T-helper 1 cell treated with Interleukin-12 subunit alpha and Interleukin-12 subunit beta and Interleukin-4 antibody, amounts not matched to agents 30 μg/mL and 1 μg/mL, for 36 hours (primary cell): ENCODE measurements at regions not wholly inside any gene's neighbourhood (a gene's known extent, or its start where the extent isn't known, plus 50 kb on each side); places are given as distances from the start of the nearest gene placed in this dataset.

ENCODE experiments used
- H3K27ac Mint-ChIP-seq: one replicate; pipeline ENCODE4 v1.8.0; 2021; ENCODE audit warnings: mild to moderate bottlenecking, mixed read lengths
- H3K27me3 Mint-ChIP-seq: one replicate; pipeline ENCODE4 v1.8.0; 2021; ENCODE audit warnings: low read depth, mixed read lengths
- H3K36me3 Mint-ChIP-seq: one replicate; pipeline ENCODE4 v1.8.0; 2021; ENCODE audit warnings: low read depth, mixed read lengths
- H3K4me1 Mint-ChIP-seq: one replicate; pipeline ENCODE4 v1.8.0; 2021; ENCODE audit warnings: low read depth, mixed read lengths
- H3K4me3 Mint-ChIP-seq: one replicate; pipeline ENCODE4 v1.8.0; 2021; ENCODE audit warnings: mild to moderate bottlenecking, moderate library complexity, mixed read lengths
- H3K9me3 Mint-ChIP-seq: one replicate; pipeline ENCODE4 v1.8.0; 2021; ENCODE audit warnings: mixed read lengths

- no peaks in the 10 kb centered on the region for H3K4me1 Mint-ChIP-seq
- no peak overlapping the region for H3K27ac Mint-ChIP-seq
- H3K9me3 Mint-ChIP-seq: no peaks in the 10 kb centered on the region
- no peaks in the 10 kb centered on the region for H3K36me3 Mint-ChIP-seq
- H3K27me3 Mint-ChIP-seq: peaks cover 13% of the 10 kb centered on the region
- H3K4me3 Mint-ChIP-seq: no peak overlapping the region
These were observed 74.6 kb downstream of the TMEM100 start for GRCh38 chr17:55648086-55648485.

GRCh38 chr17:55645361-55645760 lies 77.3 kb downstream of the TMEM100 start:
- H3K36me3 Mint-ChIP-seq: no peaks in the 10 kb centered on the region
- H3K9me3 Mint-ChIP-seq: no peaks in the 10 kb centered on the region
- H3K4me1 Mint-ChIP-seq: no peaks in the 10 kb centered on the region
- no peak overlapping the region for H3K27ac Mint-ChIP-seq
- peaks cover 11% of the 10 kb centered on the region for H3K27me3 Mint-ChIP-seq
- no peak overlapping the region for H3K4me3 Mint-ChIP-seq

- no peak overlapping the region for H3K4me3 Mint-ChIP-seq
- H3K27ac Mint-ChIP-seq: no peak overlapping the region
- H3K4me1 Mint-ChIP-seq: no peaks in the 10 kb centered on the region
- peaks cover 8% of the 10 kb centered on the region for H3K27me3 Mint-ChIP-seq
- H3K9me3 Mint-ChIP-seq: no peaks in the 10 kb centered on the region
- no peaks in the 10 kb centered on the region for H3K36me3 Mint-ChIP-seq
These were observed 78.3 kb downstream of the TMEM100 start for GRCh38 chr17:55644346-55644745.

- Mint-ChIP-seq H3K9me3 (no peaks in the 10 kb centered on the region), H3K27ac (no peak overlapping the region), H3K4me3 (no peak overlapping the region), H3K36me3 (no peaks in the 10 kb centered on the region), H3K4me1 (no peaks in the 10 kb centered on the region), H3K27me3 (peaks cover 4% of the 10 kb centered on the region)
These were observed 79.9 kb downstream of the TMEM100 start for GRCh38 chr17:55642741-55643140.

GRCh38 chr17:55641676-55642081 lies 81.0 kb downstream of the TMEM100 start:
- H3K9me3 Mint-ChIP-seq: no peaks in the 10 kb centered on the region
- H3K4me1 Mint-ChIP-seq: no peaks in the 10 kb centered on the region
- H3K4me3 Mint-ChIP-seq: no peak overlapping the region
- H3K27me3 Mint-ChIP-seq: peaks cover 3% of the 10 kb centered on the region
- no peaks in the 10 kb centered on the region for H3K36me3 Mint-ChIP-seq
- no peak overlapping the region for H3K27ac Mint-ChIP-seq

- Mint-ChIP-seq H3K4me1 (peaks cover 4% of the 10 kb centered on the region), H3K27ac (no peak overlapping the region), H3K4me3 (no peak overlapping the region), H3K9me3 (no peaks in the 10 kb centered on the region), H3K36me3 (no peaks in the 10 kb centered on the region), H3K27me3 (peaks cover 4% of the 10 kb centered on the region)
These were observed 83.6 kb downstream of the TMEM100 start for GRCh38 chr17:55639096-55639495.

GRCh38 chr17:55635253-55635914 lies 87.3 kb downstream of the TMEM100 start:
- Mint-ChIP-seq H3K36me3 (no peaks in the 10 kb centered on the region), H3K4me1 (peaks cover 4% of the 10 kb centered on the region), H3K9me3 (no peaks in the 10 kb centered on the region), H3K4me3 (no peak overlapping the region), H3K27me3 (peaks cover 4% of the 10 kb centered on the region), H3K27ac (no peak overlapping the region)

- H3K27me3 Mint-ChIP-seq: peaks cover 7% of the 10 kb centered on the region
- H3K4me1 Mint-ChIP-seq: peaks cover 4% of the 10 kb centered on the region
- H3K36me3 Mint-ChIP-seq: no peaks in the 10 kb centered on the region
- no peaks in the 10 kb centered on the region for H3K9me3 Mint-ChIP-seq
- no peak overlapping the region for H3K27ac Mint-ChIP-seq
- no peak overlapping the region for H3K4me3 Mint-ChIP-seq
These were observed 88.0 kb downstream of the TMEM100 start for GRCh38 chr17:55634702-55635101.

GRCh38 chr17:55632893-55633292 lies 89.8 kb downstream of the TMEM100 start:
- Mint-ChIP-seq H3K4me3 (no peak overlapping the region), H3K9me3 (no peaks in the 10 kb centered on the region), H3K4me1 (peaks cover 4% of the 10 kb centered on the region), H3K27ac (no peak overlapping the region), H3K27me3 (peaks cover 9% of the 10 kb centered on the region), H3K36me3 (no peaks in the 10 kb centered on the region)

GRCh38 chr17:55632236-55632635 lies 90.4 kb downstream of the TMEM100 start:
- no peak overlapping the region for H3K27ac Mint-ChIP-seq
- H3K4me1 Mint-ChIP-seq: peaks cover 4% of the 10 kb centered on the region
- H3K27me3 Mint-ChIP-seq: peaks cover 9% of the 10 kb centered on the region
- no peaks in the 10 kb centered on the region for H3K9me3 Mint-ChIP-seq
- H3K36me3 Mint-ChIP-seq: no peaks in the 10 kb centered on the region
- no peak overlapping the region for H3K4me3 Mint-ChIP-seq

GRCh38 chr17:55629995-55630394 lies 92.7 kb downstream of the TMEM100 start:
- Mint-ChIP-seq H3K4me1 (peaks cover 6% of the 10 kb centered on the region), H3K9me3 (no peaks in the 10 kb centered on the region), H3K36me3 (no peaks in the 10 kb centered on the region), H3K27ac (no peak overlapping the region), H3K4me3 (no peak overlapping the region), H3K27me3 (peaks cover 9% of the 10 kb centered on the region)

- H3K4me3 Mint-ChIP-seq: peak overlapping the region; percentile 41
- H3K27ac Mint-ChIP-seq: no peak overlapping the region
- H3K27me3 Mint-ChIP-seq: peaks cover 28% of the 10 kb centered on the region
- peaks cover 9% of the 10 kb centered on the region for H3K4me1 Mint-ChIP-seq
- no peaks in the 10 kb centered on the region for H3K9me3 Mint-ChIP-seq
- H3K36me3 Mint-ChIP-seq: no peaks in the 10 kb centered on the region
These were observed 97.1 kb downstream of the TMEM100 start for GRCh38 chr17:55625521-55625920.

GRCh38 chr17:55624772-55625433 lies 97.8 kb downstream of the TMEM100 start:
- Mint-ChIP-seq H3K27ac (no peak overlapping the region), H3K27me3 (peaks cover 28% of the 10 kb centered on the region), H3K4me3 (peak overlapping the region; percentile 41), H3K36me3 (no peaks in the 10 kb centered on the region), H3K9me3 (no peaks in the 10 kb centered on the region), H3K4me1 (peaks cover 9% of the 10 kb centered on the region)

GRCh38 chr17:55622547-55622946 lies 100.1 kb downstream of the TMEM100 start:
- no peak overlapping the region for H3K27ac Mint-ChIP-seq
- no peaks in the 10 kb centered on the region for H3K36me3 Mint-ChIP-seq
- peaks cover 9% of the 10 kb centered on the region for H3K4me1 Mint-ChIP-seq
- peaks cover 34% of the 10 kb centered on the region for H3K27me3 Mint-ChIP-seq
- H3K9me3 Mint-ChIP-seq: no peaks in the 10 kb centered on the region
- H3K4me3 Mint-ChIP-seq: no peak overlapping the region

GRCh38 chr17:55620945-55621344 lies 101.7 kb downstream of the TMEM100 start:
- Mint-ChIP-seq H3K9me3 (no peaks in the 10 kb centered on the region), H3K36me3 (no peaks in the 10 kb centered on the region), H3K27me3 (peaks cover 34% of the 10 kb centered on the region), H3K4me1 (peaks cover 9% of the 10 kb centered on the region), H3K27ac (no peak overlapping the region), H3K4me3 (no peak overlapping the region)
